ENCODE measurements at regions not wholly inside any gene's neighbourhood (a gene's known extent, or its start where the extent isn't known, plus 50 kb on each side); places are given as distances from the start of the nearest gene placed in this dataset.

GRCh38 chr4:62161446-62161845 lies 961.3 kb downstream of the ADGRL3 start:
- DNase-seq (ENCODE audit: low read depth): no peak

- DNase-seq (ENCODE audit: low read depth): no peak
Measured at GRCh38 chr4:62159876-62160275, 959.8 kb downstream of the ADGRL3 start.

GRCh38 chr4:62159306-62159705 lies 959.2 kb downstream of the ADGRL3 start:
- DNase-seq (ENCODE audit: low read depth): no peak

GRCh38 chr4:62156205-62156604 lies 956.1 kb downstream of the ADGRL3 start:
- DNase-seq (ENCODE audit: low read depth): no peak

GRCh38 chr4:62145276-62145675 lies 945.1 kb downstream of the ADGRL3 start:
- no peak for DNase-seq (ENCODE audit: low read depth)

GRCh38 chr4:62144431-62144830 lies 944.3 kb downstream of the ADGRL3 start:
- no peak for DNase-seq (ENCODE audit: low read depth)

GRCh38 chr4:62135565-62136156 lies 935.5 kb downstream of the ADGRL3 start:
- DNase-seq (ENCODE audit: low read depth): no peak

GRCh38 chr4:62133977-62134376 lies 933.9 kb downstream of the ADGRL3 start:
- DNase-seq (ENCODE audit: low read depth): no peak

GRCh38 chr4:62133101-62133897 lies 933.2 kb downstream of the ADGRL3 start:
- DNase-seq (ENCODE audit: low read depth): no peak

- DNase-seq (ENCODE audit: low read depth): no peak
Measured at GRCh38 chr4:62131049-62131448, 930.9 kb downstream of the ADGRL3 start.

- no peak for DNase-seq (ENCODE audit: low read depth)
Measured at GRCh38 chr4:62130637-62131036, 930.5 kb downstream of the ADGRL3 start.

GRCh38 chr4:62130230-62130629 lies 930.1 kb downstream of the ADGRL3 start:
- no peak for DNase-seq (ENCODE audit: low read depth)
